Activated T-helper 9 cell treated with anti-CD3 and anti-CD28 coated beads, Interleukin-2, amount 50 U/mL, for 16 hours (primary cell): ENCODE measurements at regions not wholly inside any gene's neighbourhood (a gene's known extent, or its start where the extent isn't known, plus 50 kb on each side); places are given as distances from the start of the nearest gene placed in this dataset.
"Not testable (repeated sequence)": the region's sequence is repeated elsewhere in the genome, so short reads cannot be mapped to it uniquely, and the experiment has no call there.

Experiments used
- DNase-seq: peaks from one replicate; pipeline ENCODE4 v3.0.0-alpha.2; 2020; ENCODE audit warnings: low read depth

DNA sequence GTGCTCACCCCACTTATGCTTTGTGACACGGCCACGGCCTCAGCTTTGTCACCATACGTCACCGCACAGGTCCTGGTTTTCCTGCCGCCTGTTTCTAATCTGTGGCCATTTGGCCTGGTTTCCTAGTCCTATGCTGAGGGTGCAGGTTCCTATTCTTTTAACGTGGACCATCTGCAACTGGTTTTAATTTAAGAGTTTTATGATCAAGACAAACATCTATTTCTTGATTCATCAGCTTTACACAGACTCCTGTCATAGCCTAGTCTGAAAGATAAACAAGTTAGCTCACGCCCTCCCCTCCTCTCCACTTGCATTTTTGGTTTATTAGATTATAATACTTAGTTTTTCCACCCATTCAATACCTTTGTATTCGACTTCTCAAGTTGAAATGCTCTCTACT is 97.5 kb upstream of the RPS6KA2 start:
- DNase-seq, result no peak

DNA sequence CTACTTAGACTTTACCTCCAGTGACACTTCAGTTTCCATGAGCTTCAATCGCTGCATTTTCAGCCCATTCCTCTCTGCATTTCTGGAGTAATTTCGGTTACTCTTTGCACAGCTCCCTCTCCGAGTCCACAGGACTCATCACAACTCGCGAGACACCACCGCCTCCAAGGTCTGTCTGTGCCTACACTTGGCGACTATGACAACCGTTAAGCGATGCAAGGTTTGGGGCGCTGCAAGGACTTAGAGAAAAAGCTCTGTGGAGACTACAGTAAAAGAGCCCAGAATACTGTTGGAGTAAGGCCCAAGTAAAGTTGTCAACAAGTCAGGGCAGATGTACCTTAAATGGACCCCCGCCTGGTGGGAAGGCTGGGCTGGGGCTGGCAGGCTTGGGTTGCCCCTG is 95.7 kb upstream of the RPS6KA2 start:
- no peak for DNase-seq

- DNase-seq, result no peak
These were observed 94.5 kb upstream of the RPS6KA2 start for GRCh38 chr6:166721576-166721975.

DNA sequence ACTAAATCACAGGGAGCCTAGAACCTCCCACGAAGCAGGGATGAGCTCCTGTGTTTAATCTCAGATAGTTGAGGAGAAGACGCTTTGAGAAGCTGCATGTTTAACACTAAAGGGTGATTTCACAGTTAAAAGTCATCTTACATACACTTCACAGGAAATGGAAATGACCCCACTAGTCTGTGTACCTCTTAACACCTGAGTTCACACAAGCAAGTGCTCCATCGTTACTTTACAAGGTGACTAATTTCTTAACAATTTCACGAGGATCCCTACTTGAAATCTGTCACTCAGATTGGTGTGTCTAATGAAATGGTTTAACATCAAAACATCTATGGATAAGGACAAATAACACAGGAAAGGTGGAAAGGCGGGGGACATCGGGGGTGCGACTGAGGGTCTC is 93.8 kb upstream of the RPS6KA2 start:
- no peak for DNase-seq

DNA sequence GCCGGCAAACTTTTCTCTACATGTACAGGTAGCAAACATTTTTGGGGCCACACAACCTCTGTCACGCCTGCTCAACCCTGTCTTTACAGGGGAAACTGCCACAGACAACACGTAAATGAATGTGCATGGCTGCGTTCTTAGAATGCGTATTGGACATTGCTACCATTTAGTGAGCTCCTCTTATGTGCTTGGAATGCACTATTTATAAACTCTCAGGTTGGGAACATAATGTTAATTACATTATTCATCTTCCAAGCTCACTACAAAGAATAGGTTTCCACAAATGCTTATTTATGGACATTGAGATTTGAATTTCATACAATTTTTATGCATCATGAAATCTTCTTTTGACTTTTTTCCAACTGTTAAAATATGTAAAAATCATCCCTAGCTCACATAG is 92.0 kb upstream of the RPS6KA2 start:
- DNase-seq, result no peak

DNA sequence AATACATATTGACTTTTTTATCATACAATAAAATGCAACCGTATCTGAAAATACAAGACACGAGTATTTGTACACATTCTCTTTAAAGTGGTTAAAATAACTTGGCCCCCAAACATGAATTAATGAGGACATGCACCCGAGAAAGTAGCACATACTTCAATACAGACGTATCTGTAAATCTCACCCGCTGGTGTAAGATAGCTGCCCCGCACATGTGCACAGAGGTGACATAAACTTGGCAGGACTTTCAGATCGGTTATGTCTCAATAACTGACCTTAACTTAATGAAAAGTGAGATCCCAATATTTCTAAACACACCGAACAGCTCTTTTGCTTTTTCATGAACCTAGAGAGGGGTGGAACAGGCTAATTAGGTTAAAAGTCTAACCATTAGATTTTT is 91.5 kb upstream of the RPS6KA2 start:
- no peak for DNase-seq

DNA sequence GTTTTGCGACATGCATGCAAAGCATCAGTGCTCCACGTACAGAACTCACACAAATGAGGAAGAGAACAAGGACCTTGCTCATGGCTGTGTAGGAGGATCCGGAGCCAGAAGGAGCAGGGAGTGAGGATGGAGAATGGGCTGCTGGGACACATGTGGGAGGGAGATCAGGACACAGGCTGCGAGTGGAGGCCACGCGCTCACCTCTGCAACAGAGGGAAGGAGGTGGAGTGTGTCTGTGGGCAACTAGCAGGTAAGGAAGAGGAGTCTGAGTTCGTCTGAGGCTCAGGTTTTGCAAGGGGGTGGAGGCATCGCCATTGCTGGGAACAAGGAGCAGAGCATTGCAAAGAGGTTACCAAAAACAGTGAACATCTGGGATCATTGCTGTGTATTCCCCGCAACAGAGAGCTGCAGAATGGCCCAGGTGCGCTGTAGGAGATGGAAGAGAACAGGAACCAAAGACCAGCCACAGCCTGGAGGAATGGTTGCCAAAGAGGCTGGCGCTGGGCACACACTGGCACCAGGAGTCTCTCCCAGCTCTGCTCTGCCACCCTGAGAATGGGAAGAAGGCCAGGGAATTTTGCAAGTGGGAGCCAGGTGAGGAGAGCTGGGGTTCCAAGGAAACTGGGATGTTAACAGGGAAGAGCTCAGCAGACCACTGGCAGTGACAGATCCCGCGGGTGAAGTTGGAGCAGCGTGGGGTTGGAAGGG is 90.0 kb upstream of the RPS6KA2 start:
- no peak for DNase-seq

DNA sequence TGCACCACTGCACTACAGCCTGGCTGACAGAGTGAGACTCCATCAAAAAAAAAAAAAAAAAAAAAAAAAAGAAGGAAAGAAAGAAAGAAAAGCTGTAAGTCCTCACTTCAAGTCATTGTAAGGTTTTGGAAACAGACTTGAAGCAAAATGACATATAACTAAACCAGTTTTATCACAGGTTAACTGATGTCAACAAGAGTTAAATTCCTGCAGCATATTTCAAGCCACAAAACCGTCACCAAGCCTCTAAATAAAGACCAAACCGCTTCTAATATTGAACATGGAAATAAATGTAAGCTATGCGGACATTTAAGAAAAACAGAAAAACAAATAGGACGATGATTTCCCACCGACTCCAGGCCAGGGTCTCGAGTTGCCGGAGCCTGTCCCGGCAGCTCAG is 88.9 kb upstream of the RPS6KA2 start:
- DNase-seq, result no peak

- DNase-seq, result no peak
These were observed 88.0 kb upstream of the RPS6KA2 start for GRCh38 chr6:166715065-166715464.

- no peak for DNase-seq
These were observed 87.5 kb upstream of the RPS6KA2 start for GRCh38 chr6:166714581-166714980.

GRCh38 chr6:166714187-166714510 is 87.1 kb upstream of the RPS6KA2 start:
- no peak for DNase-seq

GRCh38 chr6:166713434-166714186 is 86.6 kb upstream of the RPS6KA2 start:
- DNase-seq, result no peak

DNA sequence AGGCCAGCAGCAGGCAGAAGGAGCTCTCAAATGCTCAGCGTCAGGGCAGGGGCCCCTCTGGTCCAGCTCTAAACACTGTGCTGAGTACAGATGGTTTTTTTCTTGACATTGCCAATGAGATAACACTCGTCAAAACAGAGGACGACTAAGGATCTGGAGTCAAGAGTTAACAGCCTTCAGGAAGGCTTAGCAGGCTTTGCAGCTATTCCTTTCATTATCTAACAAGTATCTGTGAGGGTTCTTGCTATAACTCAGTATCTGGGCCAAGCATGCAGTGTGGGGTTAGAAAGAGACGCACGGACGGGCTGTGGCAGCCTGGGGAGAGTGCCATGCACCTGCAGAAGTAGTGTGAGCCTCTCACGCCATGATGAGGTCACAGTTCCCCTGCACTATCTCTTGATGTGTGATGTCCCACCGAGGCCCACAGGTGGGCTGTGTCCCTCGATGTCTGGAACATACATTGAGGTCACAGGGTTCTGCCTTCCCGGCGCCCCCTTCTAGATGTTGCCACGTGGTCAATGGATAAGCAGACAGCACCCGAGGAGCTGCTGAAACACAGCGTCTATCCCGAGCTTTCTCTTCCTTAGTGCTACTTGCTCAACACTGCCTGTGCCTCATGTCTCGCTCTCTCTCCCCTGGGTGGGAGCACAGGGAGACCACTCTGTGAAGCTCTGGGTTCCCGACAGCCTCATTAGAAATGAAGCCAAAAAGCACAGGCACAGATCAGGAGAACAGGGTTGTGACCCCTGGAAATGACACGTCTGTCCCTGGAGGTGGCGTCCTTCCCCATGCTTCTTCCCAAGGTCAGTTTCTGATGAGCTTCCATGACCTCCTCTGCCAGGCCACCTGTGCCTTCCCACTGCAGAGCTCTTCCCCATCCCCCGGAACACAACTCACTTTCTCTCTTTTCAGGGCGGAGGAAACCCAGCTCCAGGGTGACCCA is 85.5 kb upstream of the RPS6KA2 start:
- DNase-seq, result no peak

GRCh38 chr6:166710084-166710483 is 83.0 kb upstream of the RPS6KA2 start:
- no peak for DNase-seq

DNA sequence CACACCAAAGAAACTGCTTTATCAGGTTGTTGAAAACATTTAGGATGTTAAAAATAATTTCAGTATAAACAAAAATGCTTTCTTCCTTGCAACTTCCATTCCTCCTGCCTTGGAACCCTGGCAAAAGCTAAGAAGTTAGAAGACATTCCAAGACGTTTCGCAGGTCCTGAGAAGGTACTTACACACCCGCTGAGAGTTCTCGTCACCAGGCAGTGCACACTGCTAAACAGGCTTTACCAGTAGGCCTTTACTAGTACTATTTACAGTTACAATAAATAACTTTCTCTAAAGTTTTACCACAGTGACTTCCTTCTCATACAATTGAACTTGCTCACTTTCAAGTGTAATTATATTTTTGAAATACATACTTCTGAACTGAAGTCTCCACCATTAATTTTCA is 81.4 kb upstream of the RPS6KA2 start:
- DNase-seq, result no peak

DNA sequence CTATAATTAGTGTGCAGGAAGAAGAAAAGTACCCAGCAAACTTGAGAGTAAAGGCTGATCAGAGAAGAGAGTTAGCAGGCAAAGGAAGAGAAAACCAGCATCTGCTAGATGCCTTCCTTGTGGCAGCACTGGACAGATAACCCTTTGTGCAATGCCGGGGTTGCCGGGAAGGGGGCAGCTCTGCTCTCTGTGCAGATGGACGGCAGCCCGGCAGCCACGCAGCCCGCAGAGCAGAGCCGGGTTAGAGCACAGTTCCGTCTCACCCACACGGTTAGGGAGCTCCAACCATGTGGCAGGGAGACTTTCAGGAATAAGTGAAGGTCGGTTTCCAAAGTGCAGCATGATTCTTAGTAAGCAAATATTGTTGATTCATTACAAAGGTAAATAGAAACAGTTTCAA is 80.0 kb upstream of the RPS6KA2 start:
- no peak for DNase-seq

DNA sequence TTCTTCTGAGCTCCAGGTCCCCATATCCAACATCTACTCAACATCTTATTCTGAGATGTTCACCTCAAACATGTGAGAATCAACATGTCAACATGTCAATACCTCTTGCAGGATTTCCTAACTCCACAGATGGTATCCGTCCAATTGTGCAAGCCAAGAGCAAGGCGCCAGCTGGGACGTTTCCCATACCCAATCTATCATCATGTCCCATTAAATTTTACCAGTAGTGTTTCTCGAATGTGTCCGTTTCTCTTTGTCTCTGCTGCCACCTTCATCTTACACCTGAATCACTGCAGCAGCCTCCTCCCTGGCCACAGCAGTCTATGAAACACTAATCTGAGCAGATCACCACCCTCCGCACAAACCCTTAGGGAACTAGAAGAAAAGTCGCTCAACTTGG is 78.0 kb upstream of the RPS6KA2 start:
- DNase-seq, result no peak

DNA sequence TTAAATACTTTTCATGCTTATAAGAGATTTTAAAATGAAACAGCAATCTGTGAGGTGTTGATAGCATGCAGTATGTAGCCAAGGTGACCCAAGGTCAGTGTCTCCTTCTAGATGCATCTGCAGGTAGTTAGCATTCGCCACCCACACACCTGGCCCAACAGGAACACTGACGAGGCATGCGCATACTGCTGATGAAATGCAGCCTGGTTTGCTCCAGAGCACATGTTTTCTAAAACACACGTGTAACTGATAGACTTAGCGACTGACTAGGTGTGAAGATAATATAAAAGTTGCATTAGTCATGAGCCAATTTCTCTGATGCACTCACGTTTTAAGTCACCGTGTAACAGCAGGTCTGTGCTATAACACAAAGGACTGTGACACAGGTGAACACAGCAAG is 77.1 kb upstream of the RPS6KA2 start:
- no peak for DNase-seq

DNA sequence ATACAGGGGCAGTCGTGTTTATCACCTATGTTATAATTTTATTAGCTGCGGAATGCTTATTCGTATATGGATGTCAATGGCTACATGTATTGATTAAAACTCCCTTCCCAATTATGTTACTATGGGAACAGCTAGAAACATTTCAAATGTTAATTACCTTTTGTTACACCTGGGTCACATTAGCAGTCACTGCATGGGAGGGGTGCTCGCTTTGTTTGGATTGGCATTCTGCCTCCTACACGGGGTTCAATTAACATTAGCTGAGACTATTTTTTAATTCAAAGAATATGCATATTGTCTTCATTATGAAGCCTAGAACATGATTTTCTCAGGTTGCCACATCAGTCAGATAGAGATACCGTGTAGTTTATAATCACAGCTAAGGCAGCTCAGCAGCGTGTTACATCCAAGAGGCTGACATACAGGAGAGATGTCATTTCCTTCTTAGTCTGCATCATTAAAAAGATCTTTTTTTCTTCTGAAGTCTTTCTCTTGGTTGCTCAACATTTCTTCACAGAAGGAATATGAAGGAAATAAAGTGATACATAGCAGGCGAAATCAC is 76.2 kb upstream of the RPS6KA2 start:
- no peak for DNase-seq

DNA sequence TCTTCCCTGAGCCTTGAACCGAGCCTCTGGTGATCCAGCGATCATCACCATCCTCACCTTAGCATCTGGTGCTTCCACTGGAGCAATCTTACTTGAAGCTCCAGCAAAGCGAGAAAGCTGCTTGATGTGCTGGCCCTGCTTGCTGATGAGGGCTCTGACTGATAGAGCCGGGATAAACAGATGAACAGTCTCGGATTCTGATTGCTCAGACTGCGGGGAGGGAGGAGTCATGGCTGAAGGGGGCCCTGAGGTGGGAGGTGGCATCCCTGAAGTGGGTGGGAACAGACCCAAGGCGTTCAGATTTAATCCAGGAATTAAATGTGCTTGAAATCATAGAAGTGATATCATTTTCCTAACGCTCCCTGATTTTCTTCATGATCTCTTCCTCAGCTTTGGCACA is 74.4 kb upstream of the RPS6KA2 start:
- not testable (repeated sequence) for DNase-seq

DNA sequence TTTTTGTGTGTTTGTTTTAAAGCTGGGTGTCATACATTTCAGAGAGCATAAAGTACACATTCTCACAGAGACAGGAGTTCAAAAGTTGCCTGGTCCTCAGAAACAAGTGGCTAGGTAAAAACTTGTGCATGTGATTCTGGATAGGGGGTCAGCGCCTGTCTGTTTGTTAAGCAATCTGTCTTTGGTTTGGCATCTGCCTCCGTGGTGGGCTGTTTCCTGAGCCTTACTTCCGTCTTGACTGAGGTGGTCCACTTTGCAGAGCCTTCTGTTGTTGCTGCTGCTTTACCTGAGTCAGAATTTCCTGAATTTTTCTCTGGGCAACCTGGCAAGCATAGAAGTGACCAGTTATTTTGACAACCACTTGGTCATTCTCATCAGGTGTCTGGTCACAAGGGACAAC is 73.8 kb upstream of the RPS6KA2 start:
- DNase-seq, result not testable (repeated sequence)

DNA sequence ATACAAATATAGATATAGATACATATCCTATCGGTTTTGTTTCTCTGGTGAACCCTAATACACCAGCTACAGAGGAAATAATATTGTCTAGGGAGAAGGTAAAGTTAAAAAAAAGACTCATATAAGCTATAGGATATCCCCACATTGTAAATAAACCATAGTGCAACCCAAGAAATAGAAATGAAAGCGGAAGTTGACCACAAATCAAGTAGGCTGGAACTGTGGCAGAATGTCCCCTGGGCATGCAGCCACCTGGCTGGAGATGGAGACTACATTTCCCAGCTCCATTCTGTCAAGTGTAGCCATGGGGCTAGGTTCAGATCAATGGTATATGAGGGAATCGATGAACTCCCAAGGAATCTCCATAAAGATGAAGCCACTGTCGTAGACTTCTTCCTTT is 70.1 kb upstream of the RPS6KA2 start:
- no peak for DNase-seq

- no peak for DNase-seq
These were observed 66.8 kb upstream of the RPS6KA2 start for GRCh38 chr6:166693880-166694279.
